ENCODE measurements at regions not wholly inside any gene's neighbourhood (a gene's known extent, or its start where the extent isn't known, plus 50 kb on each side); places are given as distances from the start of the nearest gene placed in this dataset.

DNA sequence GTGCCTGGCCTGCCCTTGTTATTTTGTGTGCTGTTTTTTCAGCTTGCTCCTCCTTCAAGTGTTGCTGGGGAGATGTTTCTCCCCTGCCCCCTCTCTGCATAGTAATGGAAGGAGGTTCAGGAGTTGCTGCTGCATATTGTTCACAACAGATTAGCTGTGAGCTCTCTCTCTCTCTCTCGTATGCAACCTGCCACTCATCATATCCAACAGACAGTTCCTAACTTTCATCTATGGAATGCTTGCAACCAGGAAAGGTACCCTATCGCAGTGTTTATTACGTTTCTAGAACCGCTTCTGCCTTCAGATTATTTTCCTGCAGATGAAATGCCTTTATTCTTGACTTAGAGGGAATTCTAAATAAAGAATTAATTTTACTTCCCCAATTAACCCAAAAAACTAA lies 372.9 kb downstream of the RMST start:
- Histone ChIP-seq H3K27me3 (replicated peaks; ENCODE audit: insufficient read depth) (no peaks in the 10 kb centered on the region), H3K36me3 (no peaks in the 10 kb centered on the region), H3K27ac (no peak overlapping the region), H3K4me3 (no peak overlapping the region), H3K4me1 (ENCODE audit: control insufficient read depth in 1 of 2, low read depth in 2 of 2) (no peaks in the 10 kb centered on the region), H3K9me3 (no peaks in the 10 kb centered on the region)
- no peak for TF ChIP-seq CTCF (IDR thresholded peaks at IDR 0.05)
- DNase-seq (ENCODE audit: low spot score): no peak
- ATAC-seq (ENCODE audit: insufficient number of reproducible peaks, low FRiP score, low read depth): no peak

DNA sequence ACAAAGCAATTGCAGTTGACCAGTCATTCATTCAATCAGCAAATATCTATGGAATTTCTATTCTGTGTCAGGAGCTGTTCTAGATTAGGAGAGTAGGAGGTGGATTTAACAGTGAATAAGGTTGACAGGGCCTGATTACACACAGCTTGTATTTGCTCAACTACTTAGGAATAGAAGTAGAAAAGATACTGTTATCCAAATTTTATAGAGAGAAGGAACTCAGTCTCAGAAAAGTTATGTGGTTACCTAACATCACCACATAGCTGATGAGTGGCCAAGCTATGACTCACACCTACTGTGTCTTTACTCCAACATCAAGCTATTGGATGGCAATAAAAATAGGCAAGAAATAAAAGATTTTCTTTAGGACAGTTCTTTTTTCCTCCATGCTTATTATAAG lies 374.8 kb downstream of the RMST start:
- H3K4me3 ChIP-seq: no peak overlapping the region
- H3K36me3 ChIP-seq: no peaks in the 10 kb centered on the region
- ATAC-seq (ENCODE audit: insufficient number of reproducible peaks, low FRiP score, low read depth): no peak
- no peaks in the 10 kb centered on the region for H3K9me3 ChIP-seq
- no peak overlapping the region for H3K27ac ChIP-seq
- TF ChIP-seq CTCF (IDR thresholded peaks at IDR 0.05): no peak
- H3K27me3 ChIP-seq (replicated peaks; ENCODE audit: insufficient read depth): no peaks in the 10 kb centered on the region
- H3K4me1 ChIP-seq (ENCODE audit: control insufficient read depth in 1 of 2, low read depth in 2 of 2): no peaks in the 10 kb centered on the region
- no peak for DNase-seq (ENCODE audit: low spot score)

- Histone ChIP-seq H3K9me3 (no peaks in the 10 kb centered on the region), H3K4me1 (ENCODE audit: control insufficient read depth in 1 of 2, low read depth in 2 of 2) (no peaks in the 10 kb centered on the region), H3K27me3 (replicated peaks; ENCODE audit: insufficient read depth) (no peaks in the 10 kb centered on the region), H3K4me3 (no peak overlapping the region), H3K36me3 (no peaks in the 10 kb centered on the region), H3K27ac (no peak overlapping the region)
- no peak for TF ChIP-seq CTCF (IDR thresholded peaks at IDR 0.05)
- DNase-seq (ENCODE audit: low spot score) (no peak), ATAC-seq (ENCODE audit: insufficient number of reproducible peaks, low FRiP score, low read depth) (no peak)
Measured at GRCh38 chr12:97848051-97848450, 385.4 kb downstream of the RMST start.

- Histone ChIP-seq H3K36me3 (no peaks in the 10 kb centered on the region), H3K27ac (no peak overlapping the region), H3K4me1 (ENCODE audit: control insufficient read depth in 1 of 2, low read depth in 2 of 2) (no peaks in the 10 kb centered on the region), H3K4me3 (no peak overlapping the region), H3K9me3 (no peaks in the 10 kb centered on the region), H3K27me3 (replicated peaks; ENCODE audit: insufficient read depth) (no peaks in the 10 kb centered on the region)
- DNase-seq (ENCODE audit: low spot score): no peak
- TF ChIP-seq CTCF (IDR thresholded peaks at IDR 0.05): no peak
- no peak for ATAC-seq (ENCODE audit: insufficient number of reproducible peaks, low FRiP score, low read depth)
Measured at GRCh38 chr12:97854477-97854876, 391.9 kb downstream of the RMST start.

DNA sequence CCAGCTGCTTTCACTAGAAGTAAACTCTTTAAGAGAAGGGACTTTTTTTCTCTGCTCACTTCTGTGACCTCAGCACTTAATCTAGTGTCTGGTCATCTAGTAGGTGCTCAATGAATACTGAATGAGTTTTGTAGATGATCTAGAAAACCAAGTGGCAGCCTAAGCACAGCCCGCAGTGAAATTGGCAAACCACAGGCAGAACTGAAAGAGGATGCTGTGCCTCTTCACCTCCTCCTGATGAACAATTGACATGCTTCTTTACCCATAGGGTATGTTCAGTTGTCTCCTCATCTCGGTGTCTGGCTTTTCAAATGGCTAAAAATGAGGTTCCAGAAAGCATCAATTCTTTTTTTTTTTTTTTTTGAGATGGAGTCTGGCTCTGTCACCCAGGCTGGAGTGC lies 399.5 kb downstream of the RMST start:
- Histone ChIP-seq H3K9me3 (no peaks in the 10 kb centered on the region), H3K27me3 (replicated peaks; ENCODE audit: insufficient read depth) (no peaks in the 10 kb centered on the region), H3K36me3 (no peaks in the 10 kb centered on the region), H3K27ac (no peak overlapping the region), H3K4me3 (no peak overlapping the region), H3K4me1 (ENCODE audit: control insufficient read depth in 1 of 2, low read depth in 2 of 2) (no peaks in the 10 kb centered on the region)
- TF ChIP-seq CTCF (IDR thresholded peaks at IDR 0.05): no peak
- no peak for DNase-seq (ENCODE audit: low spot score)
- ATAC-seq (ENCODE audit: insufficient number of reproducible peaks, low FRiP score, low read depth): no peak
